Hematopoietic multipotent progenitor cell treated with erythropoietin and hydrocortisone succinate and interleukin-3 and kit ligand, for 17 days (in vitro differentiated cells): ENCODE measurements at regions not wholly inside any gene's neighbourhood (a gene's known extent, or its start where the extent isn't known, plus 50 kb on each side); places are given as distances from the start of the nearest gene placed in this dataset.
"Not testable (repeated sequence)": the region's sequence is repeated elsewhere in the genome, so short reads cannot be mapped to it uniquely, and the experiment has no call there.

Experiments used
- DNase-seq: peaks from one replicate; pipeline ENCODE4 v3.0.0-alpha.2; 2015; ENCODE audit warnings: low spot score

DNA sequence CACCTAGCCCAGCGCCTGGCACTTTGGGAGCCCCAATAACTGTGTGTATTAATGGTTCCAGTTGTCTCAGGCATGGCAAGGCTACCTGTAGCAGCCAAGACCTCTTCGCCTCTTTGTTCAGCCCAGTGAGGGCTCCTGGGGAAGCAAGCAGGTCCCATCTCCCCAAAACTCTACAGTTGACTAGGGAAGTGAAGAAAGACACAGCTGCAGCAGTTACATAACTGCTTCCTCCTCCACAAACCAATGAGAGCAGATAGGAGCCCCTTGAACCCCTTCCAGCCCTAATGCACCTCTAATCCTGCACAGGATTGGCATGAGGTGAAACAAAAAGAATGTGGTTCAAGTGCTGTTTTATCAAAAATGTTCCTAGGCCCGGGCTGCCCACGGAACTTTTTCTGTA, 100.5 kb downstream of the SYF2 start:
- no peak for DNase-seq

- no peak for DNase-seq
Measured at GRCh38 chr1:25130895-25131294, 101.4 kb downstream of the SYF2 start.

GRCh38 chr1:25129380-25129779, 102.9 kb downstream of the SYF2 start:
- DNase-seq: no peak

DNA sequence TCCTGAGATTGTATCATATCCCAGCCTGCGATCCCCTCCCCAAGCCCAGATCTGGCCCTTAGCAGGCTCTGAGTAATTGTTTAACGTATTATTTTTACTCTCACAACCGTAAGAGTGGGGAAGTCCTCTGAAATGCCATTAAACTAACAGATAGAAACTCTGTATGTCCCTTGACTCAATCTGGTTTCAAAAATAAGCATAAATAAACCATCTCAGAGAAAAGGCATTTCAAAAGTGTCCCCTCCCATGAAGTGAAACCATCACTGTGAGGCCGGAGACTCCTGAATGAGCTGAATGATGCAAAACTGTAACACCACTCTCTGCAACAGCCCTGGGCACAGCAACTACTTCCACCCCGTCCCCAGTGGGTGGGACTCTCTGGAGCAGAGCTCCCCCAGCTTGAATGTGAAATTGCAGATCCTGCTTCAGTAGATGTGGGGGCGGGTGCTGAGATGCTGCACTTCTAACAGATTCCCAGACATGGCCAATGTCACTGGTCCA, 104.1 kb downstream of the SYF2 start:
- no peak for DNase-seq

GRCh38 chr1:25126562-25126961, 105.7 kb downstream of the SYF2 start:
- DNase-seq: no peak

DNA sequence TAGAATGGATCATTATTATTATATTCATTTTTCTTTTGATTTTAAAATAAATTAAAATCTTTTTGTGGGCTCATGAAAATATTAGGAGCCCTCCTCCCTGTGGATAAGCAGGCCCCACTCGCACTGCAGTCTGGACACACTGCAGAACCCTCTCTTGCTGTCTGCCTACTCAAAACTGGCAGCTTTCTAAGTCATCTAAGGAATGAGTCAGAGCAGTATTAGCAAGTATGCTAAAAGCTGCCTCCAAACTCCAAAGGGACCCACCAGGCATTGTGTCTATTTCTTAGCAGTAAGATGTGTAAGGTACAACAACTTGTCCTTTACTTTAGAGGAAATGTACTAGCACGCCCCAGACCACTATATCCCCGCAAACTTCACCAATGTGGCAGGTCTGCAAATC, 108.8 kb downstream of the SYF2 start:
- no peak for DNase-seq

GRCh38 chr1:25122747-25123146, 109.6 kb downstream of the SYF2 start:
- DNase-seq: no peak

DNA sequence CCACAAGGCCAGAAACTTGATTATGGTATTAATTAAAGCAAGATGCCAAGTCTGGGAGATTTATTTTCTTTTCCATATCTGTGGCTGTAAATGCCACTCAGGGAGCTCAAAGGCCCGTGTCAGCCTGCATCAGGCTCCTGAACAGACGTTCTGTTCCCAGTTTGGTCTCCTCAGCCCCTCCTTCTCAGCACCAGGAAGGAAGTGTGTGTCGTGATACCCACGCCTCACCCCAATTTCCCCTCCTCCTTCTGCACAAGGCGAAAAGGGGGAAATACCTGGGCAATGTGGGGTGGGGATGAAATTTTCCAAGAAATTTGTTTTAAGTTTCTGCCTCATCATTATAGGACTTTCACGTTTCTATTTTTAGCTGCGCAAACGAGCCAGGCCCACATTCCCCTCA, 112.0 kb downstream of the SYF2 start:
- DNase-seq: no peak

- no peak for DNase-seq
Measured at GRCh38 chr1:25118546-25118945, 113.8 kb downstream of the SYF2 start.

- DNase-seq: peak; percentile 13
Measured at GRCh38 chr1:25117233-25117823, 115.0 kb downstream of the SYF2 start.

DNA sequence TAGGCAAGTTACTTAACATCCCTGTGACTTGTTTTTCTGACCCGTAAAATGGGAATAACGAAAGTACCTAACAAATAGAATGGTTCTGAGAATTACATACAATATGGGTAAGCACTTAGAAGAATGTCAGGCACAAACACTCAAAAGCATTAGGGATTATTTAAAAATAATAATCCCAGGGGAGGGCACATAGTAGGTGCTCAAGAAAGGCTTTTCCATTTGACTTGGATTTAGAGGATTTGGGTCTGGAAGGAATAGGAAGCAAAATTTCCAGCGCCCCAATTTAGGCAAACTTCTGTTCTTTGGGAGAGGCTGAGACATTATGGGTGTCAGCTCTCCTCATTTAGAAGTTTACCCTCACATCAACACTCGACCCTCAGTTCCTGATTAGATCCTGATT, 115.5 kb downstream of the SYF2 start:
- DNase-seq: no peak

DNA sequence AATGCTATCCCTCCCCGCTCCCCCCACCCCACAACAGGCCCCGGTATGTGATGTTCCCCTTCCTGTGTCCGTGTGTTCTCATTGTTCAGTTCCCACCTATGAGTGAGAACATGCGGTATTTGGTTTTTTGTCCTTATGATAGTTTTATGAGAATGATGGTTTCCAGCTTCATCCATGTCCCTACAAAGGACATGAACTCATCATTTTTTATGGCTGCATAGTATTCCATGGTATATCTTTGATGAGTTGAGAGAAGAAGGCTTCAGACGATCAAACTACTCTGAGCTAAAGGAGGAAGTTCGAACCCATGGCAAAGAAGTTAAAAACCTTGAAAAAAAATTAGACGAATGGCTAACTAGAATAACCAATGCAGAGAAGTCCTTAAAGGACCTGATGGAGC, 116.2 kb downstream of the SYF2 start:
- DNase-seq: not testable (repeated sequence)

- no peak for DNase-seq
Measured at GRCh38 chr1:25113731-25114130, 118.6 kb downstream of the SYF2 start.

GRCh38 chr1:25113086-25113485, 119.2 kb downstream of the SYF2 start:
- no peak for DNase-seq

DNA sequence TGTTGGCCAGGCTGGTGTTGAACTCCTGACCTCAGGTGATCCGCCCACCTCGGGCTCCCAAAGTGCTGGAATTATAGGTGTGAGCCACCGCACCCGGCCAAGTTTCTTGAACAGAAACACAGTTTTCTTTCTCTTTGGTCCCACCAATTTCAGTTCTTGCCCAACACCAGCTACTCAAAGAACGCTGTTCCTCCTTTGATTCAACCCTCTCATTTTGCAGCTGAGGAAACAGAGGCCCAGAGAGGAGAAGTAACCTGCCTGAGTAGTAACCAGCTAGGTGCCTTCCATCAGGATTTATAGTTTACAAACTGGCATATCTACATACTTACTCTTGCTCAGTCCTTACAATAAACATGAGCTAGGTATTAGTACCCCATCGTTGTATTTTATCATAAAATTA, 119.9 kb downstream of the SYF2 start:
- no peak for DNase-seq

- no peak for DNase-seq
Measured at GRCh38 chr1:25111706-25112105, 120.6 kb downstream of the SYF2 start.

GRCh38 chr1:25110485-25110884, 121.8 kb downstream of the SYF2 start:
- no peak for DNase-seq

DNA sequence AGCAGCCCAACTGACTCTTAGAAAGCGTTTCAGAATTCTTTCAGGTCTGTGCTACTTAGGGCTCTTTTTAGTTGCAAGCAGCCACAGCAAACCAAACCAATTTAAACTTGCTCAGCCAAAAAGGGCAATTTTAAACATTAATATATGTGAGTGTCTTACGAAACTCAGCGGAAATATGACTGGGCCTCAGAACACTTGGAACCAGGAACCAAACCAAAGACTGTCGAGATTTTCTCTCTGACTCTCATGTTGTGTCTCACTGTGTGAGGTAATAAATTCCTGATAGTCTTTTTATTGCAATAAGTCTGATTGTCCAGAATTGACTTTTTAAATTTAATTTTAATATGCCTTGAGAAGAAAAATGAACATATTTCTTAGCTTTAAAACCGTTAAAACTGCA, 122.3 kb downstream of the SYF2 start:
- no peak for DNase-seq

DNA sequence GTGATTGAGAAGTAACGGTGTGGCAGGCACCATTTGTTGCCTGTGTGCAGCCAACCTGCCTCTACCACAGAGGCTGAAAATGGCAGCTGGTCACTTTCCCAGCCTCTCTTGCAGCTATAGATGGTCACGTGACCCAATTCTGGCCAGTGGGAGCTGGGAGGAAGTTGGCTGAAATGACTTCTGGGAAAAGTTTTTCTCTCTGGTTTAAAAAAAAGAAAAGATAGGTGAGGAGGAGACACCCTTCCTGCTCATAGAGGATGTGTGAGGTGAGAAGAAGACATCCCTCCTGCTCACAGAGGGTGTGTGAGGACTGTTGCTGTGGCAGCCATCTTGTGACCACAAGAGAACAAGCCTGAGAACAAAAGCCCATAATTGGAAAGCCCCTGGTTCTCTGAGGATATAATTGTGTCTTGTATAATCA, 122.8 kb downstream of the SYF2 start:
- DNase-seq: no peak

GRCh38 chr1:25107643-25108010, 124.7 kb downstream of the SYF2 start:
- DNase-seq: no peak

- DNase-seq: no peak
Measured at GRCh38 chr1:25106976-25107642, 125.2 kb downstream of the SYF2 start.

- DNase-seq: no peak
Measured at GRCh38 chr1:25106352-25106751, 126.0 kb downstream of the SYF2 start.

GRCh38 chr1:25105836-25106235, 126.5 kb downstream of the SYF2 start:
- no peak for DNase-seq

DNA sequence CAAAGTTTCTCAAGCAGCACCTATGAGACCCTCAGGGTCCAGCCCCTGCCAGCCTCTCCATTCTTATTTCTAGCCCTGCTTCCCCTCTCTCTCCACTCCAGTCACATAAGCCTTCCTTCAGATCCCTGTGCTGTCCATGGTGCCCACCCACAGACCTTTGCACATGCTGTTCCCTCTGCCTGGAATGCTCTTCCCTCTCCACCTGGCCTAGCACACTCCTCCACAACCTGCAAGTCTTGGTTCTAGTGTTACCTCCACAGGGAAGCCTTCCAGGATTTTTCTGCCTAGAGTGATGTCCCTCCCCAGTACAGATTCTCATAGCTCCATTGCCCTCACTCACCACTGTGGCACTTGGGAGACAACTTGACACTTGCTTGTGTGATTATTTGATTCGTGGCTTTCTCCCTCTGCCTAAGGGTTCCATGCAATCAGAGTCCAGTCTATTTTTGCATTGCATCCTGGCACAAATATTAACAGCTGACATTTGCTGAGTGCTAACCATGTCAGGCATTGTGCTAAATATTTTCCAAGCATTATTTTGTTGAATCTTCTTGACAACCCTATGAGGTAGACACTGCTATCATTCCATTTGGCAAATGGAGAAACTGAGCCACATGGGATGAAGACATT, 127.3 kb downstream of the SYF2 start:
- no peak for DNase-seq
